GM12878 (cell line): ENCODE measurements at regions not wholly inside any gene's neighbourhood (a gene's known extent, or its start where the extent isn't known, plus 50 kb on each side); places are given as distances from the start of the nearest gene placed in this dataset.

ENCODE experiments used
- ATAC-seq: fragments of 200-7000 bp; cut with Tn5 transposase; 3 replicates; pipeline ENCODE4 v1.9.1; 2020; ENCODE audit warnings: mild to moderate bottlenecking, moderate library complexity
- BruUV-seq: library from RNA; stranded (reverse); fragments of 400-500 nt; replicated peaks from 2 replicates; lab custom pipeline; 2021; lab: Mats Ljungman, UMichigan
- CTCF ChIA-PET: fragments of 300-600 bp; sonication (Branson Sonifier 250); formaldehyde crosslinking; extraction: SDS; loops from one replicate; lab custom pipeline; 2021; ENCODE audit warnings: inconsistent platforms; lab: Yijun Ruan, JAX
- POLR2A ChIA-PET: fragments of 350-600 bp; formaldehyde crosslinking; extraction: SDS; loops from one replicate; lab custom pipeline; 2021; ENCODE audit warnings: inconsistent platforms; lab: Charles Lee
- RAD21 ChIA-PET: fragments of 300-600 bp; sonication (Branson Sonifier 250); formaldehyde crosslinking; loops from one replicate; lab custom pipeline; 2023; ENCODE audit warnings: antibody characterized with exemption; ENCODE audit not compliant: unreplicated experiment; lab: Charles Lee
- SMC1A ChIA-PET: fragments of 300-600 bp; sonication (Branson Sonifier 250); formaldehyde crosslinking; loops from one replicate; lab custom pipeline; 2023; ENCODE audit not compliant: unreplicated experiment, uncharacterized antibody; lab: Charles Lee
- DNase-seq: peaks from one replicate; pipeline ENCODE4 v3.0.0-alpha.2; 2011; ENCODE audit warnings: low read depth, low spot score
- FAIRE-seq: peaks from 3 replicates; lab custom pipeline; 2011; peaks lifted over from hg19 to GRCh38; lab: Jason Lieb, UNC
- H2AFZ ChIP-seq: 2 replicates; pipeline ENCODE4 v1.6.0; 2011; ENCODE audit warnings: low read depth, low read length, control low read depth; ENCODE audit not compliant: control insufficient read depth
- H3K27ac ChIP-seq: 2 replicates; pipeline ENCODE4 v1.5.1; 2011; ENCODE audit warnings: control low read depth; ENCODE audit not compliant: control insufficient read depth, insufficient read depth
- H3K27me3 ChIP-seq, 2 experiments: replicated peaks in 1 of 2; 2 replicates each; pipeline versions ENCODE4 v1.6.0 to v1.6.1; 2011; ENCODE audit warnings: low read length in 1 of 2; ENCODE audit not compliant: control insufficient read depth in 2 of 2, insufficient read depth in 2 of 2
- H3K36me3 ChIP-seq, 2 experiments: 2 replicates each; pipeline ENCODE4 v1.5.1; 2011; ENCODE audit warnings: low read length in 1 of 2; ENCODE audit not compliant: control insufficient read depth in 2 of 2, insufficient read depth in 2 of 2
- H3K4me1 ChIP-seq: 2 replicates; pipeline ENCODE4 v1.6.1; 2011; ENCODE audit warnings: mild to moderate bottlenecking, low read length, moderate library complexity, mixed read lengths; ENCODE audit not compliant: control insufficient read depth, insufficient read depth
- H3K4me2 ChIP-seq: 2 replicates; pipeline ENCODE4 v1.6.0; 2011; ENCODE audit warnings: control low read depth; ENCODE audit not compliant: control insufficient read depth, insufficient read depth
- H3K4me3 ChIP-seq: fragments of 200-600 bp; sonication (generic); 2 replicates; pipeline ENCODE4 v1.5.1; 2016
- H3K79me2 ChIP-seq: 2 replicates; pipeline ENCODE4 v1.6.0; 2011; ENCODE audit warnings: low read length; ENCODE audit not compliant: control insufficient read depth, insufficient read depth
- H3K9ac ChIP-seq: 2 replicates; pipeline ENCODE4 v1.8.0; 2011; ENCODE audit warnings: low read length, control low read depth, mixed read lengths; ENCODE audit not compliant: control insufficient read depth, insufficient read depth
- H3K9me3 ChIP-seq: replicated peaks from 3 replicates; pipeline ENCODE4 v1.5.1; 2011; ENCODE audit warnings: mild to moderate bottlenecking, low read length; ENCODE audit not compliant: control insufficient read depth, insufficient read depth
- H4K20me1 ChIP-seq: 2 replicates; pipeline ENCODE4 v1.6.0; 2011; ENCODE audit not compliant: control insufficient read depth, insufficient read depth
- FOXK2 ChIP-seq: fragments of 450-650 bp; IDR thresholded peaks from 2 replicates; pipeline ENCODE4 v1.6.1; 2017; ENCODE audit warnings: mild to moderate bottlenecking, moderate library complexity
- NFYA ChIP-seq: IDR thresholded peaks from 2 replicates; pipeline ENCODE4 v1.6.1; 2011; ENCODE audit warnings: low read depth, mild to moderate bottlenecking, low read length, improper control_type of control experiment, borderline replicate concordance
- REST ChIP-seq: IDR thresholded peaks from 2 replicates; pipeline ENCODE4 v1.6.1; 2012; ENCODE audit warnings: mild to moderate bottlenecking, low read depth, low read length
- WGBS: methylation state at CpG from one replicate; pipeline ENCODE4 v1.1.6; 2016; ENCODE audit warnings: low lambda C conversion rate; ENCODE audit not compliant: insufficient replicate concordance, insufficient coverage; ENCODE audit errors: missing lambda C conversion rate; 5-methylcytosine and 5-hydroxymethylcytosine counted together
- in situ Hi-C: fragments of 300-500 bp; cut with MboI; formaldehyde crosslinking; loops from 9 replicates; pipeline ENCODE4 v1.14.3; 2018; ENCODE audit warnings: mixed read lengths
- intact Hi-C: fragments of 100-400 bp; cut with micrococcal nuclease; formaldehyde crosslinking; loops from one replicate; pipeline ENCODE4 v1.14.2; 2022; ENCODE audit not compliant: unreplicated experiment

- RAD21 ChIA-PET = no interaction called here
- H4K20me1 ChIP-seq = no peaks in the 10 kb centered on the region
- CTCF ChIA-PET = no interaction called here
- no peaks in the 10 kb centered on the region for H3K36me3 ChIP-seq
- DNase-seq (no peak), ATAC-seq (no peak), FAIRE-seq (no peak)
- 6% methylated on average over 4 of the region's 4 CpGs for WGBS
- no peaks in the 10 kb centered on the region for H3K9me3 ChIP-seq
- no peak overlapping the region for H3K27ac ChIP-seq
- H3K79me2 ChIP-seq = no peaks in the 10 kb centered on the region
- intact Hi-C loops (no loop called here), in situ Hi-C loops (no loop called here)
- TF ChIP-seq NFYA (no peak), REST (no peak)
- no TSS peak for BruUV-seq
- H3K4me3 ChIP-seq = no peak overlapping the region
- no peak overlapping the region for H3K9ac ChIP-seq
- H3K4me1 ChIP-seq = no peaks in the 10 kb centered on the region
- SMC1A ChIA-PET = no interaction called here
- H3K27me3 ChIP-seq = no peaks in the 10 kb centered on the region
- H2AFZ ChIP-seq = no peak overlapping the region
- POLR2A ChIA-PET = no interaction called here
- H3K4me2 ChIP-seq = no peak overlapping the region
Observed at GRCh38 chr16:5382484-5382883, 284.9 kb upstream of the EEF2KMT start.

- no peaks in the 10 kb centered on the region for H3K27me3 ChIP-seq
- FAIRE-seq (no peak), ATAC-seq (no peak), DNase-seq (no peak)
- WGBS = 18% methylated on average over 3 of the region's 3 CpGs
- H3K79me2 ChIP-seq = no peaks in the 10 kb centered on the region
- in situ Hi-C loops (no loop called here), intact Hi-C loops (no loop called here)
- no peaks in the 10 kb centered on the region for H3K9me3 ChIP-seq
- H2AFZ ChIP-seq = no peak overlapping the region
- no peaks in the 10 kb centered on the region for H4K20me1 ChIP-seq
- ChIA-PET RAD21 (no interaction called here), CTCF (no interaction called here), POLR2A (no interaction called here), SMC1A (interaction anchor here (0.6 kb wide), 1 partner anchor 42 kb away, joined by 4 read pairs; no protein-coding TSS in a partner anchor)
- no peak overlapping the region for H3K9ac ChIP-seq
- H3K36me3 ChIP-seq = no peaks in the 10 kb centered on the region
- no peak overlapping the region for H3K27ac ChIP-seq
- H3K4me1 ChIP-seq = no peaks in the 10 kb centered on the region
- no peak for TF ChIP-seq FOXK2
- H3K4me3 ChIP-seq = no peak overlapping the region
- no peak overlapping the region for H3K4me2 ChIP-seq
- BruUV-seq = no TSS peak
Observed at GRCh38 chr16:5381481-5381880, 283.9 kb upstream of the EEF2KMT start.
